ENCODE measurements at regions not wholly inside any gene's neighbourhood (a gene's known extent, or its start where the extent isn't known, plus 50 kb on each side); places are given as distances from the start of the nearest gene placed in this dataset.

DNA sequence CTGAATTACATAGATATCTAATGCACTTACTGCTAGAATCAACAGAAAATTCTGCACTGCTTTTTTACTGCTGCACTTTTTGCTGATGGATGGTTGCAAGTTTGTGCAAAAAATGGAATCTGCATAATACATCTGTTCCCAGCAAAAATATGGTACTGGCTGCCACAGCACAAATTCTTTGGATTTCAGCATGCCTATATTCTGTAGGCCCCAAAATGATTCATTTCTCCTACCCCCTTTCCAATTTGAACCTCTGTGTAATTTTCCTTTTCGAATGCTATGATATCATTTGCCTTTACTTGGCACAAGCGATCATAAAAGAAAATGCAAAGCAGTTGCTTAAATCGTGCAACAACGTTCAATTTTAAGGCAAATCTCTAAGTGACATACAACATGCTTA, 524.2 kb upstream of the NBEA start:
- no peak for DNase-seq (ENCODE audit: low read depth)
- no peak for TF ChIP-seq CTCF (conservative IDR thresholded peaks at IDR 0.05; ENCODE audit: control insufficient read depth, insufficient read depth, low read depth, low read length)
- no peak overlapping the region for H3K4me3 ChIP-seq (ENCODE audit: control insufficient read depth, low read depth, low read length)

DNA sequence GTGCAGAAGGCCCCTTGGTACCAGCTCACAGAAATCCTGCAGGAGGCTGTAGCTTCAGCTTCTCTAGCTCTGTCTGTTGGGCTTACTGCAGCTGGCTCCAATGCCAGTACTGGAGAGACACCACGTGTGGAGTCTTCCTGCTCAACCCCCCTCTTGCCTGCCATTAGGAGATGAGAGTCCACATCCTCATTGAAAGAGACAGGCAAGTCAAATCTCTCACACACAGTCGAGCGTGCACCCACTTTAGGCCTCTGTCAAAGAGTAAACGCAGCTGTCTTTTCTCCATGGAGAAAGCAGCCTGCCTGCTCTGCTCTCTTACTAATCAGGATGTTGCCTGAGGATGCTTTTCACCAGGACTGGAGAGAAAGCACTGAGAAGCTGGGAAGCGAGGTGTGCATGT, 523.0 kb upstream of the NBEA start:
- TF ChIP-seq CTCF (conservative IDR thresholded peaks at IDR 0.05; ENCODE audit: control insufficient read depth, insufficient read depth, low read depth, low read length) = no peak
- no peak overlapping the region for H3K4me3 ChIP-seq (ENCODE audit: control insufficient read depth, low read depth, low read length)
- no peak for DNase-seq (ENCODE audit: low read depth)

- no peak for DNase-seq (ENCODE audit: low read depth)
- no peak for TF ChIP-seq CTCF (conservative IDR thresholded peaks at IDR 0.05; ENCODE audit: control insufficient read depth, insufficient read depth, low read depth, low read length)
- no peak overlapping the region for H3K4me3 ChIP-seq (ENCODE audit: control insufficient read depth, low read depth, low read length)
Observed at GRCh38 chr13:34419755-34420154, 522.3 kb upstream of the NBEA start.

- no peak for DNase-seq (ENCODE audit: low read depth)
- H3K4me3 ChIP-seq (ENCODE audit: control insufficient read depth, low read depth, low read length) = no peak overlapping the region
- no peak for TF ChIP-seq CTCF (conservative IDR thresholded peaks at IDR 0.05; ENCODE audit: control insufficient read depth, insufficient read depth, low read depth, low read length)
Observed at GRCh38 chr13:34420702-34421346, 521.2 kb upstream of the NBEA start.

GRCh38 chr13:34421347-34421719, 520.7 kb upstream of the NBEA start:
- no peak overlapping the region for H3K4me3 ChIP-seq (ENCODE audit: control insufficient read depth, low read depth, low read length)
- no peak for DNase-seq (ENCODE audit: low read depth)
- TF ChIP-seq CTCF (conservative IDR thresholded peaks at IDR 0.05; ENCODE audit: control insufficient read depth, insufficient read depth, low read depth, low read length) = peak; percentile 26

DNA sequence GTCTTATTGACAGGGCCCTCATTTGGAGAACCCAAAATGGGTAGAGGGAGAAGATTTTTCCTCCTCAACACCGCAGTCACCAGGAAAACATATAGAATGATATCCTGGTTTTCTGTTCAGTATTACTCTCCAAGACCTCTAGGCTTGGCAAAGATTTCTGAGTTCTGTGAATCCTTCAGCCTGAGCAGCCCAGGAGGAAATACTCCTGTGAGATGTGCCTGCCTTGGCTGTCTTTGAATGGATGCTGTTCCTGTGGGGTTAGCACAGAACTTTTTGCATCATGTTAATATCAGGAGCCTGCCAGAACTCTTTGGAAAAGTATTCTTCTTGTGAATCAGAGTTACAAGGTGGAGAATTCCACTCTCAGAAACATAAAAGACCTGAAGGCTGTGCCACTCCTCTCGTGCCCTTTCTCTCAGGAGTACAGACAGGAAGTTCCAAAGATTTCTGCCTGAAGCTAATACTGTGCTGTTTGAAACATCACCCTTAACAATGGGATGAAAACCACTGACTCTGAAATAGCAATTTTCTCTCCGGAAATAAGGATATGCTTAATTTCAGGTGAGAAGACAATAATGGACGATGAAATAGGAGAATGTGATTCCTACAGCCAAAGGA, 520.1 kb upstream of the NBEA start:
- no peak for TF ChIP-seq CTCF (conservative IDR thresholded peaks at IDR 0.05; ENCODE audit: control insufficient read depth, insufficient read depth, low read depth, low read length)
- DNase-seq (ENCODE audit: low read depth) = no peak
- no peak overlapping the region for H3K4me3 ChIP-seq (ENCODE audit: control insufficient read depth, low read depth, low read length)
